ENCODE measurements at regions not wholly inside any gene's neighbourhood (a gene's known extent, or its start where the extent isn't known, plus 50 kb on each side); places are given as distances from the start of the nearest gene placed in this dataset.

DNA sequence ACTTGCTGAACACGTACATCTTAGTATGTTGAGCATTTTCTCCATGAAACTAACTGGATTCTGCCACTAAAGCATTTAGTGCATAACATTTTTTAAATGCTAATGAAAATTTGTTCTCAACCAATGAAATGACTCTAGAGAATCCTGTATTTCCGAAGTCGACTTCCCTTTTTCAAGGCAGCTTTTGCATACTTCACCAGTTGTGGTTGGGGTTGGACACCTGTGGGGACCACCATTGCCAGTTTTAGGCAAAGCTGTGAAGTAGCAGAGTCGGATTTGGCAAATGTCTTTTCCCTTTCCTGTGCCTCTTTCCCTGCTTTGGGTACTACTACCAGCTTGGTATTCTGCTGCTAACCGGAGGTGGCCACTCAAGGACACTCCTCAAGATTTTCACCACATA is 349.2 kb downstream of the BCAT1 start:
- no peak for TF ChIP-seq GATA2 (IDR thresholded peaks at IDR 0.05; ENCODE audit: low read depth, low read length)
- TF ChIP-seq GATA3 (IDR thresholded peaks at IDR 0.05; ENCODE audit: low read depth, low read length), result no peak

Measured in SH-SY5Y (cell line).